Stimulated activated CD4-positive, alpha-beta T cell treated with anti-CD3 and anti-CD28 coated beads, Interleukin-12 subunit alpha, Interleukin-12 subunit beta, amount 100 ng/mL, for 4 hours (primary cell): ENCODE measurements at regions not wholly inside any gene's neighbourhood (a gene's known extent, or its start where the extent isn't known, plus 50 kb on each side); places are given as distances from the start of the nearest gene placed in this dataset.

Experiments
- DNase-seq: peaks from one replicate; pipeline ENCODE4 v3.0.0-alpha.2; 2020

GRCh38 chrY:15162211-15162610, 637.9 kb downstream of the NLGN4Y start:
- no peak for DNase-seq

DNA sequence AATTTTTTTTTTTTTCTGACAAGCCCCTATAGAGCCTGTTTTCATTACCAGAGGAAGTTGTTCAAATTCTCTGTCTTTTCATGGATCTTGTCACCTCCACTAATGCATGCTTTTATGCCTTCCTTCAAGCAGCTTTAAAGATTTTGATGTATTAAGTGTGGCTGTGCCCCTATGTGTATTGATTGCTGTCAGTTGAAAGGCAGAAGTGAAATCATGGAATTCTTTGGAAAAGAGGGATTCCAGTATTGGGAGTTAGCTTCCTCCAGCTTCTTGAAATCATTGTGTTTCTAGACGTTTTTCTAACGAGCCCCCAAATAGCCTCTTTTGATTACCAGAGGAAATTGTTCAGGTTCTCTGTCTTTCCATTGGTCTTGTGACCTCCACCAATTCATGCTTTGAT, 655.6 kb downstream of the NLGN4Y start:
- DNase-seq = no peak

DNA sequence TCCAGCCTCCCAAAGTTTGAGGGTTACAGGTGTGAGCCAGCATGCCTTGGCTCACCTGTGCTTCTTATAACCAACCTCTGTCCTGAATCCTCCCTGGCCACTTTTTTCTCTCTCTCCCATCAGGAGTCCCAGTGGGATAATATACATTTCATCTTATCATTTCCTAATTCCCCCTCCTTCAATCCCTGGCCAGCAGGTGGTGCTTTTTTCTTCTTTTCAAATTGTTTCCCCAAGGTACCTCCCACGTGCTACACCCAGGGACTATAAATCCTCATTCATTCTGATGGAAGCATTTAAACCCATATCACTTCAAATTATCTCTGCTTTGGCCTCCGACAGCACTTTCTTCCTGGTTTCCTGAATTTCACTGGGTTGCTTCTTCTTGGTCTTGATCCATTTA, 704.7 kb downstream of the NLGN4Y start:
- DNase-seq = no peak

- no peak for DNase-seq
Observed at GRCh38 chrY:15239596-15240132, 715.3 kb downstream of the NLGN4Y start.

- no peak for DNase-seq
Observed at GRCh38 chrY:15259286-15259685, 735.0 kb downstream of the NLGN4Y start.

DNA sequence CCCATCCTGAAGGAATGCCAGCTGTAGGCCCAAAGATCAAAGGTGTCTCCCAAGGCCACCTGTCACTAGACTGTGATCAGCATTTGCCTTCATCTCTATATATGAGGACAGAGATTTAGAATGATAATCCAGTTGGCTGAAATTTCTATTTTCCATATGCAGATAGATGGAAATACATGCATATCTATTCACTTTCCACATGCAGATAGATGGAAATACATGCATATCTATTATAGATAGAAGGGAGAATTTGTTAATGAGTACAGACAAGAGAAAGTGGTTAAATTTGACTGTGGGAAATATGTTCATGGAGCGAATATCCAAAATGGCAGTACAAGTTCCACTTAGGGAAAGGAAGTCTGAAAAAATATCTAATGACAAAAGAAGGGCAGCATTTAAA, 762.2 kb downstream of the NLGN4Y start:
- no peak for DNase-seq

- no peak for DNase-seq
Observed at GRCh38 chrY:15289821-15290220, 765.5 kb downstream of the NLGN4Y start.

GRCh38 chrY:15292881-15293280, 768.6 kb downstream of the NLGN4Y start:
- no peak for DNase-seq

DNA sequence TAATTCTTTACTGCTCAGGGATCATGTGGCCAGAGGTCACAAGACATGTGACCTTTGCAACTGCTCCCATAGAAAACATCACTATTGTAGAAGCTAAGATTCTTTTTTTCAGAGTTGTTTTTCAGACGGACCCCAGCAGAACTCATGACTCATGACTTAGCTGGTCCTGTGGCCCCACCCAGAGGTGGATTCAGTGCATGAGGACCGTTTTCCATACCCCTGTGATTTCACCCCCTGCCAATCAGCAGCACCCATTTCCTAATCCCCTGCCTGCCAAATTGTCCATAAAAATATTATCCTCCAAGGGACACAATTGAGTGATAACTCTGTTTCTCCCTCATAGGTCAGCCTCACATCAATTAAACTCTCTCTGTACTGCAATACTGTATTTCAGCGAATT, 777.5 kb downstream of the NLGN4Y start:
- DNase-seq = no peak

DNA sequence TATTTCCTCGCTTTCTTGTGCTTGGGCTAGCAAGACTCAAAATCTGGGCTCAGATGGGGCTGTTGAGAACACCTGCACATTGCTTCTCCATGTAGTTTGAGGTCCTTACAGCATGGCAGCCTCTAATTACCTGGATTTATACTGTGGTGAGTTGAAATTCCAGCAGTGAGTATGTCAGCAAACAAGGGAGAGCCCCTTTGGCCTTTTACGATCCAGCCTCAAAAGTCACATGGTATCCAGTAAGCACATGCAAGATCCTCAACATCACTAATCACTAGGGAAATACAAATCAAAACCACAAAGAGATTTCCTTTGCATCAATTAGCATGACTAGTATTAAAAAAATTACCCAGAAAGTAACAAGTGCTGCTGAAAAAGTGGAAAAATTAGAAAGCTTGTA, 787.8 kb downstream of the NLGN4Y start:
- DNase-seq = no peak

DNA sequence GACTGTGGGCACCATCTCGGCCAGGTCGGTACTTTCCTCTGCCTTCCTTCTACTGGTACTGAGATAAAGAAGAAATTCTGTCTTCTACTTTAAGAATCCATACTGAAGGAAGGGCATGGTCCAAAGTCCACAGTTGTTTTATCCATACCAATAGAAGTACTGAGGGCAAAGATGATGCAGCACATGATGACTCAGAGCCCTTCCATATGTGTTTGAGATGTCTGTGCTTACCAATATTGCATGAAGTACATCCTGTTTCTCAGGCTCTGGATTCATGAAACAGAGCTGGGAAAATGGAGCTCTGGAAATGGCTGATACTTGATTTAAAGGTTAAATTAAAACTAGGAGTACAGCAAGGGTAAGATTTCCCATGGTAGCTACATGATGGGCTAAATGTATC, 799.9 kb downstream of the NLGN4Y start:
- DNase-seq = no peak

DNA sequence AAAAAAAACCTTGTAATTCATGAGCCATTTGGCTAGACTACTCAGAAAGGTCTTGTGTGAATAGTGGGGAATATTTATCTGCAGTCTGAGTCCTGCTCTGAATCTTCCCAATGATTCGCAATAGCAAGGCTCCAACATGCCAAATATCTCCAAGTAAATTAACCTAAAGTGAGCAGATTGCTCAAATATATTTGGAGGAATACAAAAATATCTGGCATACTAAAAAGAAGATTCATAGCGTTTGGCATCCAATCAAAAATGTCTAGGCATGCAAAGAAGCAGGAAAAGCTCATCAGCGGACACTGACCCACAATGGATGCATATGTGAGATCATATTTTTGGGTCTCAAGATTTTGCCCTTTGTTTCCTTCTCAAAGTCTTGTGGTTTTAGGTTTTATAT, 800.9 kb downstream of the NLGN4Y start:
- DNase-seq = no peak

GRCh38 chrY:15326673-15327072, 802.3 kb downstream of the NLGN4Y start:
- DNase-seq = no peak

- DNase-seq = no peak
Observed at GRCh38 chrY:15328848-15329247, 804.5 kb downstream of the NLGN4Y start.

GRCh38 chrY:15343522-15343921, 819.2 kb downstream of the NLGN4Y start:
- no peak for DNase-seq

- no peak for DNase-seq
Observed at GRCh38 chrY:15345471-15346155, 821.3 kb downstream of the NLGN4Y start.

DNA sequence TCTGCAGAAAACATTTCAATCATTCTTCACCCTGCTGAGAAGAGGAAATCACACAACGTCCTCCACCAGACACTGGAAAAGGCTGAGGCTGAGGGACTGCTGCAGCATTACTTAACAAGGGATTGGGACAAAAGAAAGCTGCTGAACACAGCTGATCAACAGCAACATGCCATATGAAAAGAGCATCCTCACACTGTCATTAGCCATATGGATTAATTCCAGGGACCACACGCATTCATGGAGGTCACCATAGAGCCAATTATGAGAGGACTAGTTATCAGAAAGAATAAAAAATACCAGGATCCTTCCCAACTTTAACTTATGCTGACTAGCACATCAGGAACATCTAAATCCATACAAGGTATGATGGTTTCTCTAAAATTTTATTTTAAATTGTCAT, 825.0 kb downstream of the NLGN4Y start:
- DNase-seq = no peak

GRCh38 chrY:15355321-15355720, 831.0 kb downstream of the NLGN4Y start:
- DNase-seq = no peak

DNA sequence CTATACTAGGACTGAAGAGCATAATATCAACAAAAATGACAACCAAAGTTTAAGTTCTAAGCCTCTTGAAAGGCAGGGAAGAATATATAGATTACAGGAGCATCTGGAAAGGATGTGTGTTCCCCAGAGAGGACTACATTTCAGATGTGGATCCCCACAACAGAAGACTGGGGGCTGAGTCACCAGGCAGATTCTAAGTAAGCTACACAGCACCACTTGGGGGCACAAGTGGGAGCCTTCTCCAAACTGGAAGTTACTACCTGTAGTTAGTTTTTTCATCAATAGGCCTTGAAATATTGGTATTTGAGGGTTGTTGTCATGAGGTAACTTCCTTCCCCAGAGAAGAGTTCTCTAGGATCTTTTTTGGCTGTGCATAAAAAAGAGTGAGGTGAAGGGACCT, 836.1 kb downstream of the NLGN4Y start:
- no peak for DNase-seq

DNA sequence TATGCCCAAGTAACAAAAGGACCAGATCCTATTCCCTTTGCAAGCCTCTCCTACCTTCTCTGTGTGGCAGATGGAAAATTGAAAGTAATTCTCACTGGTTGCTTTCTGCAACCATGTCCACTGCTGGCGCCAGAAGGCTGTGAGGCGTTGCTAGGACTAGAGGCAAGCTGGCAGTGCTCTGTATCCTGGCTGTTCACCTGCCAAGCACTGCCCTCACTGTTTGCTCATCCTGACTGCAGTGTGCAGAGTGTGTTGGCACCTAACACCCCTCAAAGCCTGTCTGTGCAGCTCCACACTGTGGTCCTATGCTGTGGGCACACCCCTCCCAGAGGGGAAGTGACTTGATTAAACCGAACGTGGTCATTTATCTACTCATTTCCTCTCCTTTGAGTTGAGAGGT, 840.7 kb downstream of the NLGN4Y start:
- DNase-seq = no peak

GRCh38 chrY:15368786-15369185, 844.5 kb downstream of the NLGN4Y start:
- no peak for DNase-seq

- no peak for DNase-seq
Observed at GRCh38 chrY:15385178-15385577, 860.8 kb downstream of the NLGN4Y start.

DNA sequence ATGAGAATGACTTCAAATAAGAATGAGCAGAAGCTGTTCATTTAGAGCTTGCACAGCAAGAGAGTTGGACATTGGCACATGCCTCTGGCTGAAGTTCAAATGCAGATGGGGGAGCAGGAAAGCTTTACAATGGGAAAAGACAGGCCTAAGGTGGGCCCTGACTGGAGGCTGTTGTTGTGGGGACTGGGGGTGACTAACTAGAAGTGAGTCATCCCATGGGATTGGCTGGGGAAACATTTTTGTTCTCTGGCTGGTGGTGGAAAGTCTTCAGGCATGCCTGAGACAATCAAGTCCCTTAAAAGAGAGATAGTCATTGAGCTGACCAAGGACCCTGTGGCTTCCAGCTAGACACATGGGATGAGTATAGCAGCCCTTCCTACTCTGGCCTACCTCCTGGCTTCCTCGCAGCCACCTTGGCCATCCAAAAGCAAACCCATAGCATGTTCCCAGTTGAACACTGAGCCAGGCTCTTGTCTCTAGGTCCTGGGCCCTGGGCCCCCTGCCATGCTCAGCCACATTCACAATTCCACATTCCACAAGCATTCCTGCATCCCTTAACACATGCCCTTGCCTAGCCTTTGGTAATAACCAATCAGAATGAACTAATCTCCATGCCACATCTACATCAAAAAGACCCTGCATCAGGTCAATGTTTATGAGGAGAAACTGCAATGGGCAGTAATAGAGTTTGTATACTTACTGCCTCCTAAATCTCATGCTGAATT, 873.4 kb downstream of the NLGN4Y start:
- DNase-seq = no peak

DNA sequence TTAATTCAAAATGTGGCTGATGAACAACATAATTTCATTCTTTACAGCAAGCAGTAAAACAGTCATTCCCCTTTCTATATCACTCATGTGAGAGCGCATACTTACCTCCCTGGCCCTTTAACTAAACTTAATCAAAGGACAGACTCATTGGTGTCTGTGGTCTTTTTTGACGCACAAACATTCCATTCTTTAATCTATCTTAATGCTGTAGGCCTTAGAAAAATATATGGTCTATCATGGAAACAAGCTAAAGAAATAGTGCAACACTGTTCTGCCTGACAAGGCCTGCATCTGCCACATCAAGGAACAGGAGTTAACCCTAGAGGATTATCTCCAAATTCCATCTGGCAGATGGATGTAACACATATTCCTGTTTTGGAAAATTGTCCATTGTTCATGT, 878.1 kb downstream of the NLGN4Y start:
- no peak for DNase-seq

GRCh38 chrY:15404551-15404950, 880.2 kb downstream of the NLGN4Y start:
- DNase-seq = no peak
